ENCODE measurements at regions not wholly inside any gene's neighbourhood (a gene's known extent, or its start where the extent isn't known, plus 50 kb on each side); places are given as distances from the start of the nearest gene placed in this dataset.

DNA sequence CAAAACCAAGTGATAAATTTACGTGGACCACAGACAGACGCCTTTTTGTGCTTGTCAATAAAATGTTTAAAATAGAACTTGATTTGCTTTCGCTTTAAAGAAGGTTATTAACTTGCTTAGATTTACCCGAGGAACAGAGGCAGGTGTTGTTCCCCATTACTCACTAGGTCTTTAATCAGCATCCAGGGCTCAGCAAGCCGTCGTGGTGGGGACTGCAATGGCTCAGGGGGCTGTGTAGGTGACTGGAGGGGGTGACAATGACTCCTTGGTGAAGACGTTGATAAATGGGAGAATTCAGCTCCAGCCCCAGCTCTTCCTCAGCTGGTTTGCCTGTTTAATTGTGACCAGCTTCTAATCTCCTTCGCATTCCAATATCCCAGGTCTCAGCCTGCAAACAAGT lies 231.4 kb downstream of the TMEM114 start:
- Histone ChIP-seq H3K27ac (no peak overlapping the region), H3K4me3 (no peak overlapping the region), H3K4me1 (no peaks in the 10 kb centered on the region), H3K9me3 (no peaks in the 10 kb centered on the region), H3K4me2 (no peak overlapping the region)
- WGBS (ENCODE audit: missing lambda C conversion rate) = 19% methylated on average over 8 of the region's 8 CpGs
- ATAC-seq = no peak
- POLR2A ChIA-PET = no interaction called here
- no peak for DNase-seq (ENCODE audit: low read depth in 1 of 2, low spot score in 1 of 2)
- no peak for TF ChIP-seq RARB (CRISPR knock-in tag; IDR thresholded peaks at IDR 0.05)
- no peak for TF ChIP-seq HEYL (CRISPR knock-in tag; IDR thresholded peaks at IDR 0.05)
- TF ChIP-seq CBX2 (IDR thresholded peaks at IDR 0.05; ENCODE audit: borderline replicate concordance, low read depth) = no peak
- no peak for TF ChIP-seq JUN (IDR thresholded peaks at IDR 0.05)
- TF ChIP-seq, protein P1, sequence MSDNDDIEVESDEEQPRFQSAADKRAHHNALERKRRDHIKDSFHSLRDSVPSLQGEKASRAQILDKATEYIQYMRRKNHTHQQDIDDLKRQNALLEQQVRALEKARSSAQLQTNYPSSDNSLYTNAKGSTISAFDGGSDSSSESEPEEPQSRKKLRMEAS (IDR thresholded peaks at IDR 0.05) = no peak
- no peak for TF ChIP-seq TFCP2L1 (CRISPR knock-in tag; IDR thresholded peaks at IDR 0.05)
- no peak for TF ChIP-seq EHF (CRISPR knock-in tag; IDR thresholded peaks at IDR 0.05)
- no peak for TF ChIP-seq HDAC2 (IDR thresholded peaks at IDR 0.05)
- no peak for TF ChIP-seq ZFP36 (IDR thresholded peaks at IDR 0.05; ENCODE audit: borderline replicate concordance, partially characterized antibody)
- no peak for FAIRE-seq
- CTCF ChIA-PET = no interaction called here

DNA sequence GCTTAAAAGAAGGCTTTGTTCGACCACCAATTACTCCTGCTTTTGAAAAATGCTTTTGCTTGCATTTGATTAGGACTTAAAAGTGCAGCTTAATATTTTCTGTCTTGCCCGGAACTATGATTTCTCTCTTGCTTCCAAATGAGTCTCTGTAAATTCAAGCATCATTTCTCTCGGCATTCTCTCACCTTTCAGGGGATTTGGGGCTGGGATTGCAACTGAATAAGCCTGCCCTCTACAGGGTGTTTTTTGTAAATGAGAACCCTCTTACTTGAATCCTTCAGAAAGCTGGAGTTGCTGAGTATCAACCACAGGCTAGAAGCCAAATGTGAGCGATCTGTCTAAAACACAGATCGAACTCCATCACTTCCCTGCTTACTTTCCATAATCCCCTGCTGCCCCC lies 234.6 kb downstream of the TMEM114 start:
- Histone ChIP-seq H3K9me3 (no peaks in the 10 kb centered on the region), H3K4me3 (no peak overlapping the region), H3K4me1 (no peaks in the 10 kb centered on the region), H3K27ac (no peak overlapping the region), H3K4me2 (no peak overlapping the region)
- TF ChIP-seq ZFP36 (IDR thresholded peaks at IDR 0.05; ENCODE audit: borderline replicate concordance, partially characterized antibody) (no peak), RAD21 (conservative IDR thresholded peaks at IDR 0.05 in 1 of 2, IDR thresholded peaks at IDR 0.05 in 1 of 2) (0 out of 5 replicates have a peak, but pooled peaks of 1 of the 2 experiments have one; percentile 17)
- TF ChIP-seq, protein P2, sequence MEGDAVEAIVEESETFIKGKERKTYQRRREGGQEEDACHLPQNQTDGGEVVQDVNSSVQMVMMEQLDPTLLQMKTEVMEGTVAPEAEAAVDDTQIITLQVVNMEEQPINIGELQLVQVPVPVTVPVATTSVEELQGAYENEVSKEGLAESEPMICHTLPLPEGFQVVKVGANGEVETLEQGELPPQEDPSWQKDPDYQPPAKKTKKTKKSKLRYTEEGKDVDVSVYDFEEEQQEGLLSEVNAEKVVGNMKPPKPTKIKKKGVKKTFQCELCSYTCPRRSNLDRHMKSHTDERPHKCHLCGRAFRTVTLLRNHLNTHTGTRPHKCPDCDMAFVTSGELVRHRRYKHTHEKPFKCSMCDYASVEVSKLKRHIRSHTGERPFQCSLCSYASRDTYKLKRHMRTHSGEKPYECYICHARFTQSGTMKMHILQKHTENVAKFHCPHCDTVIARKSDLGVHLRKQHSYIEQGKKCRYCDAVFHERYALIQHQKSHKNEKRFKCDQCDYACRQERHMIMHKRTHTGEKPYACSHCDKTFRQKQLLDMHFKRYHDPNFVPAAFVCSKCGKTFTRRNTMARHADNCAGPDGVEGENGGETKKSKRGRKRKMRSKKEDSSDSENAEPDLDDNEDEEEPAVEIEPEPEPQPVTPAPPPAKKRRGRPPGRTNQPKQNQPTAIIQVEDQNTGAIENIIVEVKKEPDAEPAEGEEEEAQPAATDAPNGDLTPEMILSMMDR (IDR thresholded peaks at IDR 0.05) = 0 out of 3 replicates have a peak, but pooled peaks have one; percentile 6
- ATAC-seq = no peak
- ChIA-PET CTCF (interaction anchor here (0.6 to 0.9 kb wide), 3 partner anchors 16 to 1671 kb away, joined by 3 read pairs; no protein-coding TSS in a partner anchor), POLR2A (no interaction called here)
- FAIRE-seq = no peak
- WGBS (ENCODE audit: missing lambda C conversion rate) = 0% methylated on average over 5 of the region's 5 CpGs
- DNase-seq (ENCODE audit: low read depth in 1 of 2, low spot score in 1 of 2) = no peak

DNA sequence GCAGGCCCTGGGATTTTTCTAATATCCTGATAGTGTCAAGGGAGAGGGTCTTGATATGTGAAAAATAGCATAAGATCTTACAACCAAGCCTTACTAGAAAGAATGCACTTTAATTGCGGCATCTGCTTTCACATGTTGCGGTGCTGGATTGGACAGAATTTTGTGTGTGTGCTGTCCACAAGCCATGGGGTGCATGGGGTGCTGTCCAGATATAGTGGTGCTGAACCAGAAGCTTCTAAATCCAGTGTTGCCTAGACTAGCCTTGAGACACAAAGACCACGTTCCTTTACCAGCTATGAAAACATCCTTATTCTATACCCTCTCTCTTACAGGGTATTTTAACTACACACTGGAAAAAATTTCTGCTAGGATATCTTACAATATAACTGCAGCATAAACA lies 244.0 kb downstream of the TMEM114 start:
- Histone ChIP-seq H3K9me3 (no peaks in the 10 kb centered on the region), H3K27ac (no peak overlapping the region), H3K4me3 (no peak overlapping the region), H3K4me2 (no peak overlapping the region), H3K4me1 (no peaks in the 10 kb centered on the region)
- ChIA-PET POLR2A (no interaction called here), CTCF (no interaction called here)
- DNase-seq (ENCODE audit: low read depth in 1 of 2, low spot score in 1 of 2) = no peak
- no peak for FAIRE-seq
- TF ChIP-seq CBX8 (IDR thresholded peaks at IDR 0.05) = no peak
- TF ChIP-seq, protein P3, sequence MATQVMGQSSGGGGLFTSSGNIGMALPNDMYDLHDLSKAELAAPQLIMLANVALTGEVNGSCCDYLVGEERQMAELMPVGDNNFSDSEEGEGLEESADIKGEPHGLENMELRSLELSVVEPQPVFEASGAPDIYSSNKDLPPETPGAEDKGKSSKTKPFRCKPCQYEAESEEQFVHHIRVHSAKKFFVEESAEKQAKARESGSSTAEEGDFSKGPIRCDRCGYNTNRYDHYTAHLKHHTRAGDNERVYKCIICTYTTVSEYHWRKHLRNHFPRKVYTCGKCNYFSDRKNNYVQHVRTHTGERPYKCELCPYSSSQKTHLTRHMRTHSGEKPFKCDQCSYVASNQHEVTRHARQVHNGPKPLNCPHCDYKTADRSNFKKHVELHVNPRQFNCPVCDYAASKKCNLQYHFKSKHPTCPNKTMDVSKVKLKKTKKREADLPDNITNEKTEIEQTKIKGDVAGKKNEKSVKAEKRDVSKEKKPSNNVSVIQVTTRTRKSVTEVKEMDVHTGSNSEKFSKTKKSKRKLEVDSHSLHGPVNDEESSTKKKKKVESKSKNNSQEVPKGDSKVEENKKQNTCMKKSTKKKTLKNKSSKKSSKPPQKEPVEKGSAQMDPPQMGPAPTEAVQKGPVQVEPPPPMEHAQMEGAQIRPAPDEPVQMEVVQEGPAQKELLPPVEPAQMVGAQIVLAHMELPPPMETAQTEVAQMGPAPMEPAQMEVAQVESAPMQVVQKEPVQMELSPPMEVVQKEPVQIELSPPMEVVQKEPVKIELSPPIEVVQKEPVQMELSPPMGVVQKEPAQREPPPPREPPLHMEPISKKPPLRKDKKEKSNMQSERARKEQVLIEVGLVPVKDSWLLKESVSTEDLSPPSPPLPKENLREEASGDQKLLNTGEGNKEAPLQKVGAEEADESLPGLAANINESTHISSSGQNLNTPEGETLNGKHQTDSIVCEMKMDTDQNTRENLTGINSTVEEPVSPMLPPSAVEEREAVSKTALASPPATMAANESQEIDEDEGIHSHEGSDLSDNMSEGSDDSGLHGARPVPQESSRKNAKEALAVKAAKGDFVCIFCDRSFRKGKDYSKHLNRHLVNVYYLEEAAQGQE (IDR thresholded peaks at IDR 0.05) = peak; percentile 78
- 24% methylated on average over 3 of the region's 3 CpGs for WGBS (ENCODE audit: missing lambda C conversion rate)
- no peak for ATAC-seq

DNA sequence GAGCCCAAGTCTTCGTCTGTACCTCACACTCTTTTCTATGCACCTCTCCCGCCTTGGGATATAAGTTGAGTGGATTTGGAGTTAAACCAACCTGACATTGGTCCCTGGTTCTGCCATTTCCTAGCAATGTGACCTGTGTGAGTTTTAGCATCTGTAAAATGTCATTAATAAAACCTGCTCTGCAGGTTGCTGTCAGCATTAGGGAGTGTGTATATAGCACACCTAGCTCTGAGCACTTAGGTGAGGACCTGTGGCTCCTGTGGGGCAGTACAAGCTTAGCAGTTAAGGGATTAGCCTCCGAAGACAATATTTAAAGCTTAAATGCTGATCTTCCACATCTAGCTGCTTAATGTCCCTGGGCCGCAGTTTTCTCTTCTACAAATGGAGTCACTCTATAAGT lies 248.0 kb downstream of the TMEM114 start:
- Histone ChIP-seq H3K4me1 (no peaks in the 10 kb centered on the region), H3K4me2 (no peak overlapping the region), H3K4me3 (no peak overlapping the region), H3K9me3 (no peaks in the 10 kb centered on the region), H3K27ac (no peak overlapping the region)
- POLR2A ChIA-PET = no interaction called here
- FAIRE-seq (no peak), ATAC-seq (no peak), DNase-seq (ENCODE audit: low read depth in 1 of 2, low spot score in 1 of 2) (no peak)
- TF ChIP-seq, protein P4, sequence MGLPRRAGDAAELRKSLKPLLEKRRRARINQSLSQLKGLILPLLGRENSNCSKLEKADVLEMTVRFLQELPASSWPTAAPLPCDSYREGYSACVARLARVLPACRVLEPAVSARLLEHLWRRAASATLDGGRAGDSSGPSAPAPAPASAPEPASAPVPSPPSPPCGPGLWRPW (IDR thresholded peaks at IDR 0.05) = no peak
- CTCF ChIA-PET = no interaction called here
- 8% methylated on average over 4 of the region's 4 CpGs for WGBS (ENCODE audit: missing lambda C conversion rate)

Measured in A549 (cell line).